ENCODE measurements at regions not wholly inside any gene's neighbourhood (a gene's known extent, or its start where the extent isn't known, plus 50 kb on each side); places are given as distances from the start of the nearest gene placed in this dataset.

DNA sequence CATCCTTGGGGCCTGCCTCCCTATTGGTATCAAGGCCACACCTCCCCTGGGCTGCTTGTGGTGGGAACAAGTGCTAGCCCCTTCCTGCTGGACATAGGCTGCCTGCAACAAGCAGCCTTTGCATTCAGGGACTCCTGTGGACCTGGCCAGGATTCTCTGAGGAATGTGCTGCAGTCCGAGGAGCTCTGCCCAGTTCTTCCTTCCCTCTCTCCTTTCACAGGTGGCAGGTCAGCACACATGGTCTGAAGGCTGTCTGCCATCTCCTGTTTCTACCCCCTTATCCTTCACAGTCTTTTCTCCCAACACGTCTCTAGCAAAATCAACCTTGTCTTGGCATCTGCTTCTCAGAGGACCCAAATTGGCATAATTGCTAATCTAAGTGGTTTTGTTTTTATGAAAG lies 97.0 kb upstream of the LIPC start:
- Histone ChIP-seq H3K9me3 (ENCODE audit: control extremely low read depth in 1 of 3, control insufficient read depth in 2 of 3, insufficient read depth in 1 of 3, low read length in 2 of 3) (peaks cover 0 to 5% (median 0%) of the 10 kb centered on the region in 3 donors), H2AFZ (ENCODE audit: insufficient read depth, low read depth, low read length, poor library complexity, severe bottlenecking) (no peak overlapping the region), H3K4me2 (replicated peaks; ENCODE audit: low read depth, low read length, poor library complexity, severe bottlenecking) (no peak overlapping the region), H3K9ac (ENCODE audit: low read length) (no peak overlapping the region), H3K36me3 (replicated peaks in 1 of 2; ENCODE audit: control extremely low read depth in 1 of 2, control insufficient read depth in 1 of 2, extremely low read depth in 1 of 2, insufficient read depth in 2 of 2, low read length in 1 of 2) (no peaks in the 10 kb centered on the region), H4K20me1 (ENCODE audit: control insufficient read depth, insufficient read depth, low read length, poor library complexity, severe bottlenecking) (no peaks in the 10 kb centered on the region), H3K4me1 (ENCODE audit: control insufficient read depth in 2 of 2, insufficient read depth in 2 of 2, low read length in 2 of 2) (peaks cover 7% of the 10 kb centered on the region in 2 donors), H3K79me2 (ENCODE audit: control insufficient read depth, insufficient read depth, low read length) (no peaks in the 10 kb centered on the region), H3K4me3 (ENCODE audit: control extremely low read depth in 1 of 5, extremely low read depth in 1 of 5, insufficient read depth in 1 of 5, low read depth in 2 of 5, low read length in 4 of 5) (no peak overlapping the region), H3K27me3 (replicated peaks in 1 of 4; ENCODE audit: control extremely low read depth in 1 of 4, control insufficient read depth in 3 of 4, insufficient read depth in 4 of 4, low read length in 3 of 4) (no peaks in the 10 kb centered on the region), H3K27ac (ENCODE audit: low read length in 2 of 2) (no peak overlapping the region)
- Mint-ChIP-seq H3K4me1 (peaks cover 14% of the 10 kb centered on the region), H3K27ac (no peak overlapping the region), H3K4me3 (no peak overlapping the region), H3K27me3 (peaks cover 12% of the 10 kb centered on the region), H3K9me3 (ENCODE audit: insufficient read depth) (no peaks in the 10 kb centered on the region)
- TF ChIP-seq, protein P1, sequence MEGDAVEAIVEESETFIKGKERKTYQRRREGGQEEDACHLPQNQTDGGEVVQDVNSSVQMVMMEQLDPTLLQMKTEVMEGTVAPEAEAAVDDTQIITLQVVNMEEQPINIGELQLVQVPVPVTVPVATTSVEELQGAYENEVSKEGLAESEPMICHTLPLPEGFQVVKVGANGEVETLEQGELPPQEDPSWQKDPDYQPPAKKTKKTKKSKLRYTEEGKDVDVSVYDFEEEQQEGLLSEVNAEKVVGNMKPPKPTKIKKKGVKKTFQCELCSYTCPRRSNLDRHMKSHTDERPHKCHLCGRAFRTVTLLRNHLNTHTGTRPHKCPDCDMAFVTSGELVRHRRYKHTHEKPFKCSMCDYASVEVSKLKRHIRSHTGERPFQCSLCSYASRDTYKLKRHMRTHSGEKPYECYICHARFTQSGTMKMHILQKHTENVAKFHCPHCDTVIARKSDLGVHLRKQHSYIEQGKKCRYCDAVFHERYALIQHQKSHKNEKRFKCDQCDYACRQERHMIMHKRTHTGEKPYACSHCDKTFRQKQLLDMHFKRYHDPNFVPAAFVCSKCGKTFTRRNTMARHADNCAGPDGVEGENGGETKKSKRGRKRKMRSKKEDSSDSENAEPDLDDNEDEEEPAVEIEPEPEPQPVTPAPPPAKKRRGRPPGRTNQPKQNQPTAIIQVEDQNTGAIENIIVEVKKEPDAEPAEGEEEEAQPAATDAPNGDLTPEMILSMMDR (IDR thresholded peaks at IDR 0.05): no peak
- TF ChIP-seq EZH2 (IDR thresholded peaks at IDR 0.05; ENCODE audit: borderline replicate concordance, insufficient read depth, low read depth, low read length, poor library complexity, severe bottlenecking): no peak
- no peak for DNase-seq
- POLR2A ChIA-PET: no interaction called here
- no peak for ATAC-seq (ENCODE audit: low read depth)
- intact Hi-C loops (cut with micrococcal nuclease): no loop called here
- 92% methylated on average over 1 of the region's 2 CpGs for WGBS (ENCODE audit: insufficient coverage)
- CTCF ChIA-PET: no interaction called here

DNA sequence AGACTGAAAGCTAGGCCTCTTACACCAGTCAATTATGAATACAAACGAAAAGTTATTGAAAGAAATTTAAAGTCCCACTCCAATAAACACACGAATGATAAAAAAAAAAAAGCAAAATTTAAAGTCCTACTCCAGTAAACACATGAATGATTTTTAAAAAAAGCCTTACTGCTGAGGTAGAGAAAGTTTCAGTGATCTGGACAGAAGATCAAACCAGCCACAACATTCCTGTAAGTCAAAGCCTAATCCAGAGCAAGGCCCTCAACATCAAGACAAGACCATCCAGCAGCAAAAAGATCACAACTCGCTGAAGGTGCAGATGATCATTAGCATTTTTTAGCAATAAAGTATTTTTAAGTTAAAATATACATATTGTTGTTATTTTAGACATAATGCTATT lies 95.6 kb upstream of the LIPC start:
- intact Hi-C loops (cut with micrococcal nuclease): no loop called here
- H3K27ac ChIP-seq (ENCODE audit: low read length in 2 of 2): no peak overlapping the region
- TF ChIP-seq EZH2 (IDR thresholded peaks at IDR 0.05; ENCODE audit: borderline replicate concordance, insufficient read depth, low read depth, low read length, poor library complexity, severe bottlenecking): no peak
- TF ChIP-seq, protein P1 (IDR thresholded peaks at IDR 0.05): no peak
- DNase-seq (no peak), ATAC-seq (ENCODE audit: low read depth) (no peak)
- no peaks in the 10 kb centered on the region for H3K36me3 ChIP-seq (replicated peaks in 1 of 2; ENCODE audit: control extremely low read depth in 1 of 2, control insufficient read depth in 1 of 2, extremely low read depth in 1 of 2, insufficient read depth in 2 of 2, low read length in 1 of 2)
- H3K4me3 Mint-ChIP-seq: no peak overlapping the region
- no peaks in the 10 kb centered on the region for H3K9me3 Mint-ChIP-seq (ENCODE audit: insufficient read depth)
- ChIA-PET CTCF (interaction anchor here (0.7 kb wide), 1 partner anchor 16 kb away, joined by 3 read pairs; no protein-coding TSS in a partner anchor), POLR2A (no interaction called here)
- no peaks in the 10 kb centered on the region for H4K20me1 ChIP-seq (ENCODE audit: control insufficient read depth, insufficient read depth, low read length, poor library complexity, severe bottlenecking)
- H2AFZ ChIP-seq (ENCODE audit: insufficient read depth, low read depth, low read length, poor library complexity, severe bottlenecking): no peak overlapping the region
- no peak overlapping the region for H3K4me2 ChIP-seq (replicated peaks; ENCODE audit: low read depth, low read length, poor library complexity, severe bottlenecking)
- WGBS (ENCODE audit: insufficient coverage): no CpG with 5 or more reads among the region's 3 CpGs
- peaks cover 3% of the 10 kb centered on the region for H3K27me3 Mint-ChIP-seq
- no peaks in the 10 kb centered on the region for H3K79me2 ChIP-seq (ENCODE audit: control insufficient read depth, insufficient read depth, low read length)
- H3K4me1 ChIP-seq (ENCODE audit: control insufficient read depth in 2 of 2, insufficient read depth in 2 of 2, low read length in 2 of 2): peaks cover 7% of the 10 kb centered on the region in 2 donors
- no peak overlapping the region for H3K4me3 ChIP-seq (ENCODE audit: control extremely low read depth in 1 of 5, extremely low read depth in 1 of 5, insufficient read depth in 1 of 5, low read depth in 2 of 5, low read length in 4 of 5)
- no peaks in the 10 kb centered on the region for H3K27me3 ChIP-seq (replicated peaks in 1 of 4; ENCODE audit: control extremely low read depth in 1 of 4, control insufficient read depth in 3 of 4, insufficient read depth in 4 of 4, low read length in 3 of 4)
- H3K4me1 Mint-ChIP-seq: peaks cover 14% of the 10 kb centered on the region
- no peak overlapping the region for H3K27ac Mint-ChIP-seq
- no peak overlapping the region for H3K9ac ChIP-seq (ENCODE audit: low read length)
- peaks cover 0 to 5% (median 0%) of the 10 kb centered on the region in 3 donors for H3K9me3 ChIP-seq (ENCODE audit: control extremely low read depth in 1 of 3, control insufficient read depth in 2 of 3, insufficient read depth in 1 of 3, low read length in 2 of 3)

All from B cell (primary cell).